Calu3 (cell line): ENCODE measurements at regions not wholly inside any gene's neighbourhood (a gene's known extent, or its start where the extent isn't known, plus 50 kb on each side); places are given as distances from the start of the nearest gene placed in this dataset.

Experiments
- BruUV-seq: library from RNA; stranded (reverse); fragments of 400-500 nt; replicated peaks from 2 replicates; lab custom pipeline; 2021; lab: Mats Ljungman, UMichigan
- CTCF ChIA-PET: fragments of 300-600 bp; sonication (Branson Sonifier 250); formaldehyde crosslinking; loops from one replicate; lab custom pipeline; 2022; ENCODE audit warnings: antibody characterized with exemption; lab: Charles Lee
- DNase-seq: peaks from one replicate; pipeline ENCODE4 v3.0.0; 2022
- H3K27ac Mint-ChIP-seq: one replicate; pipeline ENCODE4 v1.8.0; 2022; ENCODE audit warnings: mixed read lengths; ENCODE audit not compliant: unreplicated experiment
- H3K27me3 Mint-ChIP-seq: one replicate; pipeline ENCODE4 v1.8.0; 2022; ENCODE audit warnings: mixed read lengths; ENCODE audit not compliant: unreplicated experiment
- H3K36me3 Mint-ChIP-seq: one replicate; pipeline ENCODE4 v1.8.0; 2022; ENCODE audit warnings: mild to moderate bottlenecking, moderate library complexity, mixed read lengths; ENCODE audit not compliant: insufficient read depth, unreplicated experiment
- H3K4me1 Mint-ChIP-seq: one replicate; pipeline ENCODE4 v1.8.0; 2022; ENCODE audit warnings: mild to moderate bottlenecking, low read depth, mixed read lengths; ENCODE audit not compliant: unreplicated experiment
- H3K4me3 Mint-ChIP-seq: one replicate; pipeline ENCODE4 v1.8.0; 2022; ENCODE audit warnings: mild to moderate bottlenecking, low read depth, moderate library complexity, mixed read lengths; ENCODE audit not compliant: unreplicated experiment
- H3K9me3 Mint-ChIP-seq: one replicate; pipeline ENCODE4 v1.8.0; 2022; ENCODE audit warnings: low read depth, mixed read lengths; ENCODE audit not compliant: unreplicated experiment
- intact Hi-C: fragments of 100-400 bp; cut with micrococcal nuclease; formaldehyde crosslinking; loops from one replicate; pipeline ENCODE4 v1.10.0; 2022; ENCODE audit not compliant: unreplicated experiment
- TF ChIP-seq, protein P1 (sequence below): fragments of 200-600 bp; IDR thresholded peaks from one replicate; pipeline ENCODE4 v1.8.0; 2022; ENCODE audit warnings: antibody characterized with exemption; ENCODE audit not compliant: unreplicated experiment

DNA sequence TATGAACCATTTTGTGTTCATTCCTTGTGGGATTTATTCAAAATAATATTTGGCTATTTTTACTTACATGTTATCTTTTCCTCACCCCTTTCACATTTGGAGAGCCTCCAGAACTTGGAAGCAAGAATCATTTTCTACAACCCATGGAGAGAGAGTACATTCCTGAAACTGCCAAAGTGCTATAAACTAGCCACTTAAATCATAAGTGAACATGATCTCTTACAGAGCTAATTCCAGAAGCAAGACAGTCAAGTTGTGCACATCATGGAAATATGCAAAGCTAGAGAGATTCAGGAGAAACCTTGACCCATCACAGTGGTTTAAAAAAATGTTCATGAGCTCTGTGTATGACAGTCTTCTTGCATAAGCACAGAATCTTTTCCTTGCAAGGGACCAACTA is 883.6 kb upstream of the C9orf72 start:
- DNase-seq = no peak
- CTCF ChIA-PET = no interaction called here

DNA sequence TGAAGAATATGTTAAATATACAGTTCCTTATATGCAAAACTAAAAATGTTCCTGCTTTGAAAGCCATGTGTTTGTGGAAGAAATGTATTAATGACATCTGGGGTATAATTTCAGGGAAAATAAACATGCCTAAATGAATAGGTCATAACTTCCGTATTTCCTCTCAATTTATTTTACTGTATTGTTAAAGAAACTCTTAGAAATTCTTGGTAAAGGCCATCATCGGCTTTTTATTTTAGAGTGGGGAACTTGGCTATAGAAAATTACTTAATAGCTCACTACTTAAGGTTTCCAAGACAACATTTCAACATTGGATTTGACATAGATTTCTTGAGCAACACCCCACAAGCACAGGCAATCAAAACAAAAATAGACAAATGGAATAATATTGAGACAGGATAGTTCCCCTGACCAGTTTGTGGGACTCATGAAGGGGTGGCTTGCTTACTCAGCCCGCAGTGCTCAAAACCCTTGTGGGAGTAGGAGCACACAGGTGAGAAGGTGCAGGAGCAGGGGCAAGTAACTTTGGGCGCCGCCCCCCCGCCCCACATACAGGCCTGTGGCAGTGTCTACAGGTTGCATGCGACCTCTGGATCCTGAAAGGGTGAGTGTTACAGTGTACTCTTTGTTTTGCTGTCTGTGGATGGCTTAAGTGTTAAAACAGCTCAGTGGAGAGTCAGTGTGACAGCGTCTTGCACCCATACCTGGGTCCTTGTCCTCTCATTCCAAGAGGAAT is 891.4 kb upstream of the C9orf72 start:
- H3K4me1 Mint-ChIP-seq = no peaks in the 10 kb centered on the region
- no peaks in the 10 kb centered on the region for H3K36me3 Mint-ChIP-seq
- H3K9me3 Mint-ChIP-seq = peaks cover 2% of the 10 kb centered on the region
- BruUV-seq = no TSS peak
- TF ChIP-seq, protein P1, sequence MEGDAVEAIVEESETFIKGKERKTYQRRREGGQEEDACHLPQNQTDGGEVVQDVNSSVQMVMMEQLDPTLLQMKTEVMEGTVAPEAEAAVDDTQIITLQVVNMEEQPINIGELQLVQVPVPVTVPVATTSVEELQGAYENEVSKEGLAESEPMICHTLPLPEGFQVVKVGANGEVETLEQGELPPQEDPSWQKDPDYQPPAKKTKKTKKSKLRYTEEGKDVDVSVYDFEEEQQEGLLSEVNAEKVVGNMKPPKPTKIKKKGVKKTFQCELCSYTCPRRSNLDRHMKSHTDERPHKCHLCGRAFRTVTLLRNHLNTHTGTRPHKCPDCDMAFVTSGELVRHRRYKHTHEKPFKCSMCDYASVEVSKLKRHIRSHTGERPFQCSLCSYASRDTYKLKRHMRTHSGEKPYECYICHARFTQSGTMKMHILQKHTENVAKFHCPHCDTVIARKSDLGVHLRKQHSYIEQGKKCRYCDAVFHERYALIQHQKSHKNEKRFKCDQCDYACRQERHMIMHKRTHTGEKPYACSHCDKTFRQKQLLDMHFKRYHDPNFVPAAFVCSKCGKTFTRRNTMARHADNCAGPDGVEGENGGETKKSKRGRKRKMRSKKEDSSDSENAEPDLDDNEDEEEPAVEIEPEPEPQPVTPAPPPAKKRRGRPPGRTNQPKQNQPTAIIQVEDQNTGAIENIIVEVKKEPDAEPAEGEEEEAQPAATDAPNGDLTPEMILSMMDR = no peak
- intact Hi-C loops = no loop called here
- no peak overlapping the region for H3K27ac Mint-ChIP-seq
- H3K4me3 Mint-ChIP-seq = no peak overlapping the region
- CTCF ChIA-PET = no interaction called here
- no peaks in the 10 kb centered on the region for H3K27me3 Mint-ChIP-seq
- no peak for DNase-seq

More for the DNA sequence above, 883.6 kb upstream of the C9orf72 start:
- Mint-ChIP-seq H3K4me1 (no peaks in the 10 kb centered on the region), H3K9me3 (no peaks in the 10 kb centered on the region), H3K4me3 (no peak overlapping the region), H3K36me3 (no peaks in the 10 kb centered on the region), H3K27ac (no peak overlapping the region), H3K27me3 (no peaks in the 10 kb centered on the region)
- no TSS peak for BruUV-seq
- TF ChIP-seq, protein P1 = no peak
- intact Hi-C loops = no loop called here

DNA sequence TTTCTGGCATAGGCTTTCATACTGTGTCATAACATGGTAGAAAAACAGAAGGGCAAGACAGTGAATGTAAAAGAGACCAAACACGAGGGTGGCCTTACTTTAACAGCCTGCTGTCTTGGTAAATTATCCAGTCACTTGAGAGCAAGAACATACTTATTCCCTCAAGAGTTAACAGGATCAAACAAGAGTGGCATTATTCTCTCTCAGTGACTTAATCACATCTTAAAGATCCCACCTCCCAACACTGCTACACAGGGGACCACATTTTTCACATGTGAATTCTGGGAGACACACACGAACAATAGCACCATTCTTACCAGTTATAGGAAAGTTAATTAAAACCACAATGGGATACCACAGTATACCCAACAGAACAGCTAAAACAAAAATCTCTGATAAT is 898.0 kb upstream of the C9orf72 start:
- no peaks in the 10 kb centered on the region for H3K9me3 Mint-ChIP-seq
- no peaks in the 10 kb centered on the region for H3K36me3 Mint-ChIP-seq
- no TSS peak for BruUV-seq
- intact Hi-C loops = no loop called here
- no peaks in the 10 kb centered on the region for H3K4me1 Mint-ChIP-seq
- CTCF ChIA-PET = no interaction called here
- no peaks in the 10 kb centered on the region for H3K27me3 Mint-ChIP-seq
- TF ChIP-seq, protein P1 = no peak
- no peak overlapping the region for H3K4me3 Mint-ChIP-seq
- no peak for DNase-seq
- H3K27ac Mint-ChIP-seq = no peak overlapping the region

DNA sequence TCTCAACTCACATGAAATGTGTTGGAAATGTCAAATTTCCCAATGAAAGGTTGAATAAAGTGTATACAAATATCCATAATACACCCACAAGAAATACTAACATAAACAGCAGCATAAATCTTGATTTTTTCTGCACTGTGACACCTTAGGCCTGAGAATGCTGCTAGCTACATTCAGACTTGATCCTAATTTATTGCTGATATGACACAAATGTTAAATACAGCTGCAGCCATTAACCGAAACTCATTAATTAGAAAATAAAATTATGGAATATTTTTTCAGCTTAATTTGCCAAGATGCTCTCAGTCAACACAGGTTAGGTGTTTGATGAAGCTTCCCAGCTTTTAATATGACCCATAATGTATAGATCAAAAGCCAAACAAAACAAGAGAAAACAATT is 914.3 kb upstream of the C9orf72 start:
- BruUV-seq = no TSS peak
- no peak for DNase-seq
- TF ChIP-seq, protein P1 = no peak
- Mint-ChIP-seq H3K36me3 (no peaks in the 10 kb centered on the region), H3K27ac (no peak overlapping the region), H3K4me1 (no peaks in the 10 kb centered on the region), H3K4me3 (no peak overlapping the region), H3K9me3 (no peaks in the 10 kb centered on the region), H3K27me3 (no peaks in the 10 kb centered on the region)
- CTCF ChIA-PET = no interaction called here
- intact Hi-C loops = no loop called here
